ENCODE measurements at regions not wholly inside any gene's neighbourhood (a gene's known extent, or its start where the extent isn't known, plus 50 kb on each side); places are given as distances from the start of the nearest gene placed in this dataset.

GRCh38 chr20:57844626-57845596 is 135.1 kb upstream of the PMEPA1 start:
- no peaks in the 10 kb centered on the region for H3K36me3 ChIP-seq
- no peak for DNase-seq
- no peaks in the 10 kb centered on the region for H3K4me1 ChIP-seq
- H3K27ac ChIP-seq, result no peak overlapping the region
- H3K9me3 ChIP-seq, result no peaks in the 10 kb centered on the region
- H3K9ac ChIP-seq (ENCODE audit: low read depth in 2 of 2, low read length in 2 of 2), result no peak overlapping the region
- TF ChIP-seq CTCF (IDR thresholded peaks at IDR 0.05), result no peak
- intact Hi-C loops (cut with DNase I), result no loop called here
- H3K4me3 ChIP-seq, result no peak overlapping the region
- no peaks in the 10 kb centered on the region for H3K27me3 ChIP-seq

- no peak overlapping the region for H3K4me3 ChIP-seq
- DNase-seq, result no peak
- H3K4me1 ChIP-seq, result no peaks in the 10 kb centered on the region
- H3K9me3 ChIP-seq, result no peaks in the 10 kb centered on the region
- intact Hi-C loops (cut with DNase I), result no loop called here
- no peak for TF ChIP-seq CTCF (IDR thresholded peaks at IDR 0.05)
- H3K36me3 ChIP-seq, result no peaks in the 10 kb centered on the region
- no peaks in the 10 kb centered on the region for H3K27me3 ChIP-seq
- H3K27ac ChIP-seq, result no peak overlapping the region
- no peak overlapping the region for H3K9ac ChIP-seq (ENCODE audit: low read depth in 2 of 2, low read length in 2 of 2)
Measured at GRCh38 chr20:57843941-57844625, 134.3 kb upstream of the PMEPA1 start.

GRCh38 chr20:57842720-57843119 is 132.9 kb upstream of the PMEPA1 start:
- H3K27me3 ChIP-seq, result no peaks in the 10 kb centered on the region
- H3K9me3 ChIP-seq, result no peaks in the 10 kb centered on the region
- no peaks in the 10 kb centered on the region for H3K4me1 ChIP-seq
- TF ChIP-seq CTCF (IDR thresholded peaks at IDR 0.05), result no peak
- no peak overlapping the region for H3K27ac ChIP-seq
- intact Hi-C loops (cut with DNase I), result no loop called here
- no peak for DNase-seq
- H3K36me3 ChIP-seq, result no peaks in the 10 kb centered on the region
- no peak overlapping the region for H3K9ac ChIP-seq (ENCODE audit: low read depth in 2 of 2, low read length in 2 of 2)
- H3K4me3 ChIP-seq, result no peak overlapping the region

GRCh38 chr20:57841297-57841866 is 131.6 kb upstream of the PMEPA1 start:
- H3K9me3 ChIP-seq, result no peaks in the 10 kb centered on the region
- H3K27ac ChIP-seq, result no peak overlapping the region
- H3K27me3 ChIP-seq, result no peaks in the 10 kb centered on the region
- H3K36me3 ChIP-seq, result no peaks in the 10 kb centered on the region
- no peaks in the 10 kb centered on the region for H3K4me1 ChIP-seq
- DNase-seq, result no peak
- H3K9ac ChIP-seq (ENCODE audit: low read depth in 2 of 2, low read length in 2 of 2), result no peak overlapping the region
- intact Hi-C loops (cut with DNase I), result no loop called here
- no peak for TF ChIP-seq CTCF (IDR thresholded peaks at IDR 0.05)
- H3K4me3 ChIP-seq, result no peak overlapping the region

- TF ChIP-seq CTCF (IDR thresholded peaks at IDR 0.05), result no peak
- Histone ChIP-seq H3K4me3 (no peak overlapping the region), H3K27ac (no peak overlapping the region), H3K27me3 (no peaks in the 10 kb centered on the region), H3K36me3 (no peaks in the 10 kb centered on the region), H3K4me1 (no peaks in the 10 kb centered on the region), H3K9me3 (no peaks in the 10 kb centered on the region), H3K9ac (ENCODE audit: low read depth in 2 of 2, low read length in 2 of 2) (no peak overlapping the region)
- intact Hi-C loops (cut with DNase I), result no loop called here
- DNase-seq, result no peak
Measured at GRCh38 chr20:57840504-57841296, 130.9 kb upstream of the PMEPA1 start.
